ENCODE measurements at regions not wholly inside any gene's neighbourhood (a gene's known extent, or its start where the extent isn't known, plus 50 kb on each side); places are given as distances from the start of the nearest gene placed in this dataset.
"Not testable (repeated sequence)": the region's sequence is repeated elsewhere in the genome, so short reads cannot be mapped to it uniquely, and the experiment has no call there.

GRCh38 chr16:15192813-15193212, 98.7 kb upstream of the RRN3 start:
- not testable (repeated sequence) for DNase-seq

- DNase-seq, result not testable (repeated sequence)
These were observed 98.1 kb upstream of the RRN3 start for GRCh38 chr16:15192197-15192596.

GRCh38 chr16:15189478-15189877, 95.4 kb upstream of the RRN3 start:
- DNase-seq, result not testable (repeated sequence)
